ENCODE measurements at regions not wholly inside any gene's neighbourhood (a gene's known extent, or its start where the extent isn't known, plus 50 kb on each side); places are given as distances from the start of the nearest gene placed in this dataset.

GRCh38 chr3:158974904-158975303 is 173.1 kb downstream of the MFSD1 start:
- TF ChIP-seq POLR2A (IDR thresholded peaks at IDR 0.05) = no peak
- TF ChIP-seq CTCF (IDR thresholded peaks at IDR 0.05) = no peak
- TF ChIP-seq POLR2AphosphoS5 (IDR thresholded peaks at IDR 0.05) = no peak

DNA sequence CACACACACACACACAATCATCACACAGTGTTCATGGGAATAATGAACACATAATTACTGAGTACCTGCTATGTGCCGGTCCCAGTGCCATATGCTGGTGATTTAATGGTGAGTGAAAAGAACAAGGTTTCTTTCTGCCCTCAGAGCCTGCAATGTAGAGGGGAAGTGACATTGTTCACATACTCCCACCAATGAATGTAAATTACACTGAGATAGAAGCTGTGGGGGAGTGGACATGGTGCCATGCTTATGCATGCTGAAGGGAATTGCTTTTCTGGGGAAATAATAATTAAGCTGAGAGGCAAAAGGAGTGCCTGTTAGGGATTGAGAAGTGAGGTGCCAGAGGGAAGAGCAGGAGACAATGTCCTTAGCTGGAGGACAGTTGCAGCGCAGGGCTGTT is 175.1 kb downstream of the MFSD1 start:
- Histone ChIP-seq H3K27me3 (replicated peaks; ENCODE audit: insufficient read depth) (no peaks in the 10 kb centered on the region), H3K4me3 (no peak overlapping the region), H3K27ac (no peak overlapping the region), H3K36me3 (no peaks in the 10 kb centered on the region), H3K4me1 (replicated peaks) (no peaks in the 10 kb centered on the region), H3K9me3 (no peaks in the 10 kb centered on the region)
- WGBS = 73% methylated on average over 2 of the region's 2 CpGs
- TF ChIP-seq POLR2A (IDR thresholded peaks at IDR 0.05) (no peak), CTCF (IDR thresholded peaks at IDR 0.05) (no peak), POLR2AphosphoS5 (IDR thresholded peaks at IDR 0.05) (no peak)
- intact Hi-C loops (cut with DNase I) = no loop called here
- no peak for DNase-seq (ENCODE audit: low spot score)

More at GRCh38 chr3:158974904-158975303, 173.1 kb downstream of the MFSD1 start:
- Histone ChIP-seq H3K9me3 (no peaks in the 10 kb centered on the region), H3K4me1 (replicated peaks) (no peaks in the 10 kb centered on the region), H3K4me3 (no peak overlapping the region), H3K27ac (no peak overlapping the region), H3K36me3 (no peaks in the 10 kb centered on the region), H3K27me3 (replicated peaks; ENCODE audit: insufficient read depth) (no peaks in the 10 kb centered on the region)
- 28% methylated on average over 1 of the region's 1 CpG for WGBS
- intact Hi-C loops (cut with DNase I) = no loop called here
- no peak for DNase-seq (ENCODE audit: low spot score)

DNA sequence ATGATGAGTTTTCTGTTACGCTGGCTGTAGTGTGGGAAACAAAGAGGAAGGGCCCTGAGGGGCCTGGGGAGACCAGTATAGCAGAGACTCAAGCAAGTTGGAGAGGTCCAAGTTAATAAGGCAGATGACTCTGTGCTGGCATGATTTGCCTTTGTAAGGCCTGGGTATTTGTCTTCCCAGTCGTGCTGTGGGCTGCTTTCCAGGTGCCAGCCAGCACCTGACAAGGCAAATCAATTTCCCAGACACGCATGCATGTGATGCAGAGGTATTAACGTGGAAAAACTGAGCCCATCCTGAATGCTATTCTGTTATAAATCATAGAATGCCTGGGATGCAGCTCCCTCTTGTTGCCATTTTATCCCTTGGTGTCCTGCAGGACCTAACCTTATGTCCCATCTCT is 175.6 kb downstream of the MFSD1 start:
- DNase-seq (ENCODE audit: low spot score) = no peak
- Histone ChIP-seq H3K27me3 (replicated peaks; ENCODE audit: insufficient read depth) (no peaks in the 10 kb centered on the region), H3K36me3 (no peaks in the 10 kb centered on the region), H3K27ac (no peak overlapping the region), H3K4me1 (replicated peaks) (no peaks in the 10 kb centered on the region), H3K9me3 (no peaks in the 10 kb centered on the region), H3K4me3 (no peak overlapping the region)
- TF ChIP-seq CTCF (IDR thresholded peaks at IDR 0.05) (no peak), POLR2A (IDR thresholded peaks at IDR 0.05) (no peak), POLR2AphosphoS5 (IDR thresholded peaks at IDR 0.05) (no peak)
- 59% methylated on average over 4 of the region's 4 CpGs for WGBS
- intact Hi-C loops (cut with DNase I) = no loop called here

GRCh38 chr3:158983216-158984099 is 181.6 kb downstream of the MFSD1 start:
- WGBS = 78% methylated on average over 5 of the region's 5 CpGs

More at GRCh38 chr3:158983216-158984099, 181.6 kb downstream of the MFSD1 start:
- H3K36me3 ChIP-seq = no peaks in the 10 kb centered on the region
- TF ChIP-seq POLR2A (IDR thresholded peaks at IDR 0.05) (no peak), POLR2AphosphoS5 (IDR thresholded peaks at IDR 0.05) (no peak), CTCF (IDR thresholded peaks at IDR 0.05) (no peak)
- no peaks in the 10 kb centered on the region for H3K27me3 ChIP-seq (replicated peaks; ENCODE audit: insufficient read depth)
- H3K4me3 ChIP-seq = no peak overlapping the region
- no peak for DNase-seq (ENCODE audit: low spot score)
- no peaks in the 10 kb centered on the region for H3K4me1 ChIP-seq (replicated peaks)
- H3K27ac ChIP-seq = no peak overlapping the region
- intact Hi-C loops (cut with DNase I) = no loop called here
- no peaks in the 10 kb centered on the region for H3K9me3 ChIP-seq
